ENCODE measurements at regions not wholly inside any gene's neighbourhood (a gene's known extent, or its start where the extent isn't known, plus 50 kb on each side); places are given as distances from the start of the nearest gene placed in this dataset.
"Not testable (repeated sequence)": the region's sequence is repeated elsewhere in the genome, so short reads cannot be mapped to it uniquely, and the experiment has no call there.

- Mint-ChIP-seq H3K4me1 (peaks cover 5% of the 10 kb centered on the region), H3K27me3 (peaks cover 48% of the 10 kb centered on the region), H3K36me3 (ENCODE audit: insufficient read depth) (no peaks in the 10 kb centered on the region), H3K9me3 (no peaks in the 10 kb centered on the region), H3K27ac (ENCODE audit: low read depth) (no peak overlapping the region), H3K4me3 (no peak overlapping the region)
- DNase-seq (ENCODE audit: low spot score in 2 of 2) (no peak), ATAC-seq (replicated peaks; ENCODE audit: extremely low read depth, poor library complexity, severe bottlenecking) (no peak)
Measured at GRCh38 chr6:168192901-168193815, 114.1 kb upstream of the FRMD1 start.

GRCh38 chr6:168192195-168192900 is 113.3 kb upstream of the FRMD1 start:
- Mint-ChIP-seq H3K4me1 (peaks cover 5% of the 10 kb centered on the region), H3K4me3 (no peak overlapping the region), H3K27me3 (peaks cover 48% of the 10 kb centered on the region), H3K27ac (ENCODE audit: low read depth) (no peak overlapping the region), H3K9me3 (no peaks in the 10 kb centered on the region), H3K36me3 (ENCODE audit: insufficient read depth) (no peaks in the 10 kb centered on the region)
- DNase-seq (ENCODE audit: low spot score in 2 of 2) (no peak), ATAC-seq (replicated peaks; ENCODE audit: extremely low read depth, poor library complexity, severe bottlenecking) (no peak)

- ATAC-seq (replicated peaks; ENCODE audit: extremely low read depth, poor library complexity, severe bottlenecking): no peak
- DNase-seq (ENCODE audit: low spot score in 2 of 2): no peak
- H3K4me3 Mint-ChIP-seq: no peak overlapping the region
- H3K9me3 Mint-ChIP-seq: no peaks in the 10 kb centered on the region
- no peak overlapping the region for H3K27ac Mint-ChIP-seq (ENCODE audit: low read depth)
- peaks cover 48% of the 10 kb centered on the region for H3K27me3 Mint-ChIP-seq
- peaks cover 5% of the 10 kb centered on the region for H3K4me1 Mint-ChIP-seq
- no peaks in the 10 kb centered on the region for H3K36me3 Mint-ChIP-seq (ENCODE audit: insufficient read depth)
Measured at GRCh38 chr6:168190646-168191443, 111.8 kb upstream of the FRMD1 start.

DNA sequence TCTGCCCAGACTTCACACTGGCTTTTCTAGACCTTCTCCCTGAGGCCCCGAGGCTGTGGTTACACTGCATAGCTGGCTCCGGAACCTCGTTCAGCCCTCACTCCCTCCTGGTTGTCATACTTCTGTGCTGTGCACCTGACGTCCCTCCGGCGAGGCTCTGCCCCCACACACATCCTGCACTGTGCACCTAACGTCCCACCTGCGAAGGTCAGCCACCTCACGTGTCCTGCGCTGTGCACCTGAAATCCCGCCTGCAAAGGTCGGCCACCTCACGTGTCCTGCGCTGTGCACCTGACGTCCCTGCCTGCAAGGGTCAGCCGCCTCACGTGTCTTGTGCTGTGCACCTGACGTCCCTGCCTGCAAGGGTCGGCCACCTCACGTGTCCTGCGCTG is 111.0 kb upstream of the FRMD1 start:
- H3K4me1 Mint-ChIP-seq: peaks cover 5% of the 10 kb centered on the region
- H3K4me3 Mint-ChIP-seq: no peak overlapping the region
- H3K9me3 Mint-ChIP-seq: no peaks in the 10 kb centered on the region
- ATAC-seq (replicated peaks; ENCODE audit: extremely low read depth, poor library complexity, severe bottlenecking) (no peak), DNase-seq (ENCODE audit: low spot score in 2 of 2) (no peak)
- no peak overlapping the region for H3K27ac Mint-ChIP-seq (ENCODE audit: low read depth)
- no peaks in the 10 kb centered on the region for H3K36me3 Mint-ChIP-seq (ENCODE audit: insufficient read depth)
- peaks cover 40% of the 10 kb centered on the region for H3K27me3 Mint-ChIP-seq

GRCh38 chr6:168189200-168190013 is 110.4 kb upstream of the FRMD1 start:
- no peaks in the 10 kb centered on the region for H3K9me3 Mint-ChIP-seq
- no peak overlapping the region for H3K4me3 Mint-ChIP-seq
- peaks cover 5% of the 10 kb centered on the region for H3K4me1 Mint-ChIP-seq
- H3K27ac Mint-ChIP-seq (ENCODE audit: low read depth): no peak overlapping the region
- no peak for DNase-seq (ENCODE audit: low spot score in 2 of 2)
- H3K36me3 Mint-ChIP-seq (ENCODE audit: insufficient read depth): no peaks in the 10 kb centered on the region
- no peak for ATAC-seq (replicated peaks; ENCODE audit: extremely low read depth, poor library complexity, severe bottlenecking)
- H3K27me3 Mint-ChIP-seq: peaks cover 34% of the 10 kb centered on the region

GRCh38 chr6:168188369-168189199 is 109.6 kb upstream of the FRMD1 start:
- no peak for ATAC-seq (replicated peaks; ENCODE audit: extremely low read depth, poor library complexity, severe bottlenecking)
- H3K27ac Mint-ChIP-seq (ENCODE audit: low read depth): no peak overlapping the region
- H3K4me1 Mint-ChIP-seq: peaks cover 5% of the 10 kb centered on the region
- no peak for DNase-seq (ENCODE audit: low spot score in 2 of 2)
- peaks cover 32% of the 10 kb centered on the region for H3K27me3 Mint-ChIP-seq
- no peaks in the 10 kb centered on the region for H3K9me3 Mint-ChIP-seq
- no peaks in the 10 kb centered on the region for H3K36me3 Mint-ChIP-seq (ENCODE audit: insufficient read depth)
- H3K4me3 Mint-ChIP-seq: no peak overlapping the region

DNA sequence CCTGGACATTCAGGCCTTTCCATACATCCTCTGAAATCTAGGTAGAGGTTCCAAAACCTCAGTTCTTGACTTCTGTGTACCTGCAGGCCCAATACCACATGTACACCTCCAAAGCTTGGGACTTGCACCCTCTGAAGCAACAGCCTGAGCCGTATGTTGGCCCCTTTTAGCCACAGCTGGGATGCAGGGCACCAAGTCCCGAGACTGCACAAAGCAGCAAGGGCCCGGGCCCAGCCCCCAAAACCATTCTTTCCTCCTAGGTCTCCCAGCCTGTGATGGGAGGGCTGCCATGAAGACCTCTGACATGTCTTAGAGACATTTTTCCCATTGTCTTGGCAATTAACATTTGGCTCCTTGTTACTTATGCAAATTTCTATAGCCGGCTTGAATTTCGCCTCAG is 107.4 kb upstream of the FRMD1 start:
- H3K27ac Mint-ChIP-seq (ENCODE audit: low read depth): no peak overlapping the region
- no peak overlapping the region for H3K4me3 Mint-ChIP-seq
- peaks cover 20% of the 10 kb centered on the region for H3K27me3 Mint-ChIP-seq
- H3K9me3 Mint-ChIP-seq: no peaks in the 10 kb centered on the region
- H3K4me1 Mint-ChIP-seq: no peaks in the 10 kb centered on the region
- no peaks in the 10 kb centered on the region for H3K36me3 Mint-ChIP-seq (ENCODE audit: insufficient read depth)
- DNase-seq (ENCODE audit: low spot score in 2 of 2): no peak
- ATAC-seq (replicated peaks; ENCODE audit: extremely low read depth, poor library complexity, severe bottlenecking): no peak

DNA sequence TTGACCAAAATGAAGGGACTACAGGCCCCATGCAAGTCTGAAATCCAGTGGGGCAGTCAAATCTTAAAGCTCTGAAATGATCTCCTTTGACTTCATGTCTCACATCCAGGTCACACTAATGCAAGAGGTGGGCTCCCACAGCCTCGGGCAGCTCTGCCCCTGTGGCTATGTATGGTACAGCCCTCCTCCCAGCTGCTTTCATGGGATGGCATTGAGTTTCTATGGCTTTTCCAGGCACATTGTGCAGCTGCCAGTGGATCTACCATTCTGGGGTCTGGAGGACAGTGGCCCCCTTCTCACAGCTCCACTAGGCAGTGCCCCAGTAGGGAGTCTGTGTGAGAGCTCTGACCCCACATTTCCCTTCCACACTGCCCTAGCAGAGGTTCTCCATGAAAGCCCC is 107.0 kb upstream of the FRMD1 start:
- not testable (repeated sequence) for H3K9me3 Mint-ChIP-seq; H3K4me1 Mint-ChIP-seq; ATAC-seq (replicated peaks; ENCODE audit: extremely low read depth, poor library complexity, severe bottlenecking); H3K4me3 Mint-ChIP-seq; DNase-seq (ENCODE audit: low spot score in 2 of 2); H3K27ac Mint-ChIP-seq (ENCODE audit: low read depth); H3K36me3 Mint-ChIP-seq (ENCODE audit: insufficient read depth)
- peaks cover 19% of the 10 kb centered on the region for H3K27me3 Mint-ChIP-seq

- DNase-seq (ENCODE audit: low spot score in 2 of 2): no peak
- Mint-ChIP-seq H3K27ac (ENCODE audit: low read depth) (no peak overlapping the region), H3K36me3 (ENCODE audit: insufficient read depth) (no peaks in the 10 kb centered on the region), H3K9me3 (no peaks in the 10 kb centered on the region), H3K27me3 (peaks cover 13% of the 10 kb centered on the region), H3K4me1 (no peaks in the 10 kb centered on the region), H3K4me3 (no peak overlapping the region)
- no peak for ATAC-seq (replicated peaks; ENCODE audit: extremely low read depth, poor library complexity, severe bottlenecking)
Measured at GRCh38 chr6:168184701-168185100, 105.7 kb upstream of the FRMD1 start.

DNA sequence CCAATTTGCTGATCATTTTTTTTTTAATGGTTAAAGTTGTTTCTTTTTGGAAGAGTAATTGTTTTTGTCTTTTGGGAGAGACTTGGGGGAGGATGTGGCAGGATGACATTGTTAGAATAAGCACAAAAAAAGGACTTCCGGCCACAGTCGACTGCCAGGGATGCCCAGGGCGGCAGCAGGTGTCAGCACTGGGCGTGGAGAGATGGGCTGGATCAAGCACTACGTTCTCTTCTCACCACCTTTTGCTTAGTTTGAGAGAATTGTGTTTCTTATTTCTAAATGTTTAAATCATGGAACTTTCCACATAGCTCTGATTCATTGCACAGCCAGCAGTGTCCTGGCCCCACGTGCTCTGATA is 104.6 kb upstream of the FRMD1 start:
- Mint-ChIP-seq H3K9me3 (no peaks in the 10 kb centered on the region), H3K4me3 (no peak overlapping the region), H3K27ac (ENCODE audit: low read depth) (no peak overlapping the region), H3K36me3 (ENCODE audit: insufficient read depth) (no peaks in the 10 kb centered on the region), H3K4me1 (no peaks in the 10 kb centered on the region), H3K27me3 (peaks cover 24% of the 10 kb centered on the region)
- DNase-seq (ENCODE audit: low spot score in 2 of 2) (no peak), ATAC-seq (replicated peaks; ENCODE audit: extremely low read depth, poor library complexity, severe bottlenecking) (no peak)

DNA sequence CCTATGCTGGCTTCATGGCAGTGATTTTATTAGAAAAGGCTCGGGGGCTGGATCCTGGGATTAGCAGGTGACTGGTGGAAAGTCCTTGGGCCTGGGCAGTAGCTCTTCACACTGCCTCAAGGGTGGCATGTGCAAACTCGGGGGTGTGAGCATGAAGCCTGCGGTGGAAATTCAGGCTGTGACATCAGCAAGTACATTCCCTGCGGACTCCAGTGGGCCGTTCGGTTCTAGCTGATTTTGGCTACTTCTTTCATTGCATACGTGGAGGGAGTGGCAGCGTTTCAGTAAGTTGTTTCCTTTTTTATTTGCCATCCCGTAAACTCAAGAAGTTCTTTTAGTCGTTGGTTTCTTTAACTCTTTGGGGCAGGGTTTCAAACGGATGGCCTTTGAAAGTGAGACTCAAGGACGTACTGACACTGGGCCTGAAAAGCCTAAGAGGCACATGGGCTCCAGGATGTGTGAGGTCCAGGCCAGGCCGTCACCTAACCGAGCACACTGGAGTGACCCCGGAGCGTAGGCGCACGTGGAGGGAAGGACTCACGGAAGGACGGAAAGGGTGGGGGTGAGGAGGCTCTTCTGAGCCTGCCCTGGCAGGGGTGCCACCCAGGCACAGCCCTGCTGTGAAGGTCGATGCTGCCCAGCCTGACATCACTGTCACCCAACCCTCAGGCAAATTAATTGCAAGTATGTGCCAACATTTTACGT is 104.0 kb upstream of the FRMD1 start:
- no peak overlapping the region for H3K27ac Mint-ChIP-seq (ENCODE audit: low read depth)
- H3K9me3 Mint-ChIP-seq: no peaks in the 10 kb centered on the region
- no peaks in the 10 kb centered on the region for H3K4me1 Mint-ChIP-seq
- H3K4me3 Mint-ChIP-seq: no peak overlapping the region
- peaks cover 27% of the 10 kb centered on the region for H3K27me3 Mint-ChIP-seq
- DNase-seq (ENCODE audit: low spot score in 2 of 2): no peak
- no peaks in the 10 kb centered on the region for H3K36me3 Mint-ChIP-seq (ENCODE audit: insufficient read depth)
- no peak for ATAC-seq (replicated peaks; ENCODE audit: extremely low read depth, poor library complexity, severe bottlenecking)
